ENCODE measurements at regions not wholly inside any gene's neighbourhood (a gene's known extent, or its start where the extent isn't known, plus 50 kb on each side); places are given as distances from the start of the nearest gene placed in this dataset.

- Histone ChIP-seq H3K4me3 (ENCODE audit: low read depth, low read length) (no peak overlapping the region), H3K27me3 (ENCODE audit: control insufficient read depth, insufficient read depth, low read length) (no peaks in the 10 kb centered on the region), H3K36me3 (ENCODE audit: control insufficient read depth, insufficient read depth, low read length) (no peaks in the 10 kb centered on the region)
- TF ChIP-seq CTCF (IDR thresholded peaks at IDR 0.05; ENCODE audit: insufficient read depth, low read length, severe bottlenecking), result no peak
- DNase-seq (ENCODE audit: low read depth), result no peak
- no peak for FAIRE-seq
Observed at GRCh38 chr1:238186887-238187574, 296.3 kb upstream of the ZP4 start.

- FAIRE-seq, result no peak
- no peaks in the 10 kb centered on the region for H3K36me3 ChIP-seq (ENCODE audit: control insufficient read depth, insufficient read depth, low read length)
- no peaks in the 10 kb centered on the region for H3K27me3 ChIP-seq (ENCODE audit: control insufficient read depth, insufficient read depth, low read length)
- TF ChIP-seq CTCF (IDR thresholded peaks at IDR 0.05; ENCODE audit: insufficient read depth, low read length, severe bottlenecking), result no peak
- no peak overlapping the region for H3K4me3 ChIP-seq (ENCODE audit: low read depth, low read length)
- peak; percentile 37 for DNase-seq (ENCODE audit: low read depth)
Observed at GRCh38 chr1:238177960-238178645, 287.4 kb upstream of the ZP4 start.

- DNase-seq (ENCODE audit: low read depth) (peak; percentile 4), FAIRE-seq (no peak)
- Histone ChIP-seq H3K4me3 (ENCODE audit: low read depth, low read length) (no peak overlapping the region), H3K36me3 (ENCODE audit: control insufficient read depth, insufficient read depth, low read length) (no peaks in the 10 kb centered on the region), H3K27me3 (ENCODE audit: control insufficient read depth, insufficient read depth, low read length) (no peaks in the 10 kb centered on the region)
- TF ChIP-seq CTCF (IDR thresholded peaks at IDR 0.05; ENCODE audit: insufficient read depth, low read length, severe bottlenecking), result no peak
Observed at GRCh38 chr1:238177351-238177750, 286.6 kb upstream of the ZP4 start.

GRCh38 chr1:238176441-238176840 lies 285.7 kb upstream of the ZP4 start:
- Histone ChIP-seq H3K36me3 (ENCODE audit: control insufficient read depth, insufficient read depth, low read length) (no peaks in the 10 kb centered on the region), H3K27me3 (ENCODE audit: control insufficient read depth, insufficient read depth, low read length) (no peaks in the 10 kb centered on the region), H3K4me3 (ENCODE audit: low read depth, low read length) (no peak overlapping the region)
- no peak for FAIRE-seq
- no peak for DNase-seq (ENCODE audit: low read depth)
- no peak for TF ChIP-seq CTCF (IDR thresholded peaks at IDR 0.05; ENCODE audit: insufficient read depth, low read length, severe bottlenecking)

- no peak for FAIRE-seq
- Histone ChIP-seq H3K36me3 (ENCODE audit: control insufficient read depth, insufficient read depth, low read length) (no peaks in the 10 kb centered on the region), H3K27me3 (ENCODE audit: control insufficient read depth, insufficient read depth, low read length) (no peaks in the 10 kb centered on the region), H3K4me3 (ENCODE audit: low read depth, low read length) (no peak overlapping the region)
- DNase-seq (ENCODE audit: low read depth), result no peak
- TF ChIP-seq CTCF (IDR thresholded peaks at IDR 0.05; ENCODE audit: insufficient read depth, low read length, severe bottlenecking), result no peak
Observed at GRCh38 chr1:238171985-238172384, 281.3 kb upstream of the ZP4 start.
